Brain microvascular endothelial cell (primary cell): ENCODE measurements at regions not wholly inside any gene's neighbourhood (a gene's known extent, or its start where the extent isn't known, plus 50 kb on each side); places are given as distances from the start of the nearest gene placed in this dataset.

Experiments
- DNase-seq: peaks from one replicate; pipeline ENCODE4 v3.0.0-alpha.2; 2020
- H3K27ac ChIP-seq: fragments of 250-450 bp; sonication (Bioruptor Pico); 2 replicates; pipeline ENCODE4 v1.5.1; 2020; ENCODE audit warnings: mild to moderate bottlenecking, moderate library complexity
- H3K27me3 ChIP-seq: fragments of 250-450 bp; sonication (Bioruptor Pico); replicated peaks from 2 replicates; pipeline ENCODE4 v1.5.1; 2020; ENCODE audit warnings: mild to moderate bottlenecking
- H3K36me3 ChIP-seq: fragments of 250-450 bp; sonication (Bioruptor Pico); replicated peaks from 2 replicates; pipeline ENCODE4 v1.5.1; 2020; ENCODE audit warnings: mild to moderate bottlenecking
- H3K4me3 ChIP-seq: 2 replicates; pipeline ENCODE4 v1.5.1; 2011; ENCODE audit warnings: low read depth, mild to moderate bottlenecking, control low read depth, low read length, moderate library complexity
- in situ Hi-C: cut with HindIII; loops from 2 replicates; pipeline ENCODE4 v1.10.0; 2017; ENCODE audit warnings: low sequenced_read_pairs, low pct_ligation_motif_present
- TF ChIP-seq, protein P1 (sequence below): IDR thresholded peaks from 2 replicates; pipeline ENCODE4 v1.5.1; 2011; ENCODE audit warnings: low read depth, mild to moderate bottlenecking, moderate library complexity, low read length, control low read depth, inconsistent platforms; ENCODE audit errors: missing control alignments

GRCh38 chr19:30090963-30091362, 148.9 kb downstream of the URI1 start:
- no peak for DNase-seq
- in situ Hi-C loops = no loop called here
- no peaks in the 10 kb centered on the region for H3K27me3 ChIP-seq
- no peak overlapping the region for H3K27ac ChIP-seq
- no peak overlapping the region for H3K4me3 ChIP-seq
- no peaks in the 10 kb centered on the region for H3K36me3 ChIP-seq
- TF ChIP-seq, protein P1, sequence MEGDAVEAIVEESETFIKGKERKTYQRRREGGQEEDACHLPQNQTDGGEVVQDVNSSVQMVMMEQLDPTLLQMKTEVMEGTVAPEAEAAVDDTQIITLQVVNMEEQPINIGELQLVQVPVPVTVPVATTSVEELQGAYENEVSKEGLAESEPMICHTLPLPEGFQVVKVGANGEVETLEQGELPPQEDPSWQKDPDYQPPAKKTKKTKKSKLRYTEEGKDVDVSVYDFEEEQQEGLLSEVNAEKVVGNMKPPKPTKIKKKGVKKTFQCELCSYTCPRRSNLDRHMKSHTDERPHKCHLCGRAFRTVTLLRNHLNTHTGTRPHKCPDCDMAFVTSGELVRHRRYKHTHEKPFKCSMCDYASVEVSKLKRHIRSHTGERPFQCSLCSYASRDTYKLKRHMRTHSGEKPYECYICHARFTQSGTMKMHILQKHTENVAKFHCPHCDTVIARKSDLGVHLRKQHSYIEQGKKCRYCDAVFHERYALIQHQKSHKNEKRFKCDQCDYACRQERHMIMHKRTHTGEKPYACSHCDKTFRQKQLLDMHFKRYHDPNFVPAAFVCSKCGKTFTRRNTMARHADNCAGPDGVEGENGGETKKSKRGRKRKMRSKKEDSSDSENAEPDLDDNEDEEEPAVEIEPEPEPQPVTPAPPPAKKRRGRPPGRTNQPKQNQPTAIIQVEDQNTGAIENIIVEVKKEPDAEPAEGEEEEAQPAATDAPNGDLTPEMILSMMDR = no peak

DNA sequence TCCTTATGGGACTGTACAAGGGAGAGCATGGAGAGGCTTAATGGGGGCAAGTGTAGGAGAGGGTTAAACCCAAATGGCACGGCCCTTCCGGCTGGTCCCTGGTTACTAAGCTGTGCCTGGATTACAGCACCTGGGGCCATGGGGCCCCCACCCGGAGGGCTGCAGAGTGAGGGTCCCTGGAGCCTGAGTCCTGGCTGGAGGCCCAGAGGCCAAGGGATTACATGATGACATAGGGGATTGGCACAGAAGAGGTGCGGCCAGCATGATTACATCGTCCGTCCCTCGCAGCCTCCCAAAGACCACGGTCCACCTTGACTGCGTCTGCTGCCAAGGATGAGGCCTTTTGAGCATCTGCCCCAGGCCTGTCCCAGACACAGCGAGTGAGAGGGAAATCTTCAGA, 149.4 kb downstream of the URI1 start:
- H3K27ac ChIP-seq = no peak overlapping the region
- DNase-seq = no peak
- no peaks in the 10 kb centered on the region for H3K36me3 ChIP-seq
- no peaks in the 10 kb centered on the region for H3K27me3 ChIP-seq
- TF ChIP-seq, protein P1 = no peak
- H3K4me3 ChIP-seq = no peak overlapping the region
- in situ Hi-C loops = no loop called here

DNA sequence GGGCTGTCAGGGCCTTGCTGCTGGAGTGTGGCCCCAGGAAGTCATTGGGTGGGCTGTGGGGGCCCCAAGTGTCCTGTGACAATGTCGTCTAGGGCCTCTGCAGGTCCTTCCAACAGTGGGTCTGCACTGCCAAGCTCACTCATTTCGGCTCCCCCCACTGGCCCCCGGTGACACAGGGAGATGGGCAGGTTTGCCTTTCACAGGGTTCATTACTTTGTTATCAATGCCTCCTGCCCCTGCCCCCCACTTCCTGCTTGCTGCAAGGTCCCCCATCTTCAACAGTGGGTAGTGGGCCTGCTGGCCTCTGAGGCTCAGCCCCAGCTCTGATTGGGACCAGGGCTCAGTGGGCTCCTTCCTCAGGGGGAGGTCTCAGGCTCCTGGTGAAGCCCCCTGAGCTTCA, 149.8 kb downstream of the URI1 start:
- TF ChIP-seq, protein P1 = no peak

DNA sequence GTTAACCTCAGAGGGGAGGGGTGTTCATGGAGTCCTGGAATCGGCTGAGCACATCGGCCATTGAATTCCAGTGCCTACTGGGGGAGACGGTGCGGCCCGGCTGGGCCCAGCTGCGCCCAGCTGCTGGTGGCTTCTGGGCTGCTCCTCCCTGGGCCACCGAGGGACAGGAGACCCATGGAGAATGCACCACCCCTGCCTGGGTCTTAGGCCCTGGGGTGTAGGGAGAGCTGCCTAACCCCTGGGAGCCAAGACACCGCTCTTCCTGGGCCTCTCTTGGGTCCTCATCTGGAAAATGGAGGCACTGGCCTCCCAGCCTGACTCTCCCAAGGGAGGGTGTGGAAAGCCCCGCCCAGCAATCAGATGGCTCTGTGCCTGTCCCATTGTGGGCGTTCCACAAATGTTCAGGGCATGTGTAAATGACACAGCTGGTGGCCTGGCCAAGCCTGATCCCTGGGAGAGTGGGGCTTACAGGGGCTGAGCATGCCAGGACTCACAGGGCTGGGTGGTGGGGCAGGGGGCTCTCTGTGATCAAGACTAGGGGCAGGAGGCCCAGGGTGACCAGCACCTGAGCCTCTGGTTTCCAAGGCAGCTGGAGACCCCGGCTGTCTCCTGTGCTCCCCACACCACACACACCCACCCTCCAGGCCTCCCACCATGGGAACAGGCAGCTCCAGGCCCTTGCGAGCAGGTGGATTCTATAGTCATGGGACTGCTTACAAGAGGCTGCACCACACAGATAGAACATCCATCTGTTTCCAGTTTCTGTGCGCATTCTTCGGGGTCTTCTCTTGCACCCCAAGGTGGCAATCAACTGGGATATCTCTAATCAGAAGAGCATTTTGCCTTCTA, 150.9 kb downstream of the URI1 start:
- no peaks in the 10 kb centered on the region for H3K36me3 ChIP-seq
- no peaks in the 10 kb centered on the region for H3K27me3 ChIP-seq
- TF ChIP-seq, protein P1 = no peak
- DNase-seq = no peak
- no peak overlapping the region for H3K27ac ChIP-seq
- no peak overlapping the region for H3K4me3 ChIP-seq
- in situ Hi-C loops = no loop called here

More for the DNA sequence above, 149.8 kb downstream of the URI1 start:
- in situ Hi-C loops = no loop called here
- Histone ChIP-seq H3K36me3 (no peaks in the 10 kb centered on the region), H3K27ac (no peak overlapping the region), H3K4me3 (no peak overlapping the region), H3K27me3 (no peaks in the 10 kb centered on the region)
- no peak for DNase-seq

DNA sequence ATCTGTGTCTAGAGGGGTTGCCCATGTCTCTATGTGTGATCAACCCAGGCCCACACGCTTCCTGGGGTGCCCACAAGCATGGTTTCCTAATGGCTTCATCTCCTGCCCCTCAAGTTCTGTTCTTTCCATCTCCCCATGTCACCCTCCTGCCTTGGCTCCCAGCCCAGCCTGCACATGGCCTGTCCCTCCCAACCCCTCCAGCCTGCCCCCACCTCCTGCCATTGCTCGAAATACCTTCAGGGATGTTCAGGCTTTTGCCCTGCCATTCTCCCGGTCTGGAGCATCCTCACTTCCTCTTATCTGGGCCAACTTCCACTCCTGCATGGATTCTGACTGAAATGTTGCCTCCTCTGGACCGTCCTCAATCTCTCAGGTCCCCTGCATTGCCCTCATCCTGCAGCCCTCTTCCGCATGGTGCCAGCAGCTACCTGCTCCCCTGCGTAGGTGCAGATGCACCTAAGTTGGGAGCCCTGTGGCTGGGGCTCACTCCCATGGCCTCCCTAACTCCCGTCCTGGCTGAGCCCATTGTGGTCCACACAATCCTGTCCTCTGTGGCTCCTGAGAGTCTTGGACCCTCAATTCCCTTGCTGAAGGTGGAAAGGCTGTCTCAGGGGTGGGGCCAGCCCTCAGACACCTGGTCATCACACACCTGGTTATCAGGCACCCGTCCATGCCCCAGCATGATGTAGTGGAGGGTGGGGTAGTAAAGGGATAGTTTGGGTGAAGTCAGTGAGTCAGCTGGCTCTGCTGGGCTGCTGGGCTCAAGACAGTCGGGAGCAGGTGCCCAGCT, 152.1 kb downstream of the URI1 start:
- Histone ChIP-seq H3K27ac (no peak overlapping the region), H3K27me3 (no peaks in the 10 kb centered on the region), H3K4me3 (no peak overlapping the region), H3K36me3 (no peaks in the 10 kb centered on the region)
- DNase-seq = no peak
- in situ Hi-C loops = no loop called here
- TF ChIP-seq, protein P1 = no peak
